ENCODE measurements at regions not wholly inside any gene's neighbourhood (a gene's known extent, or its start where the extent isn't known, plus 50 kb on each side); places are given as distances from the start of the nearest gene placed in this dataset.

GRCh38 chr1:5511381-5512097 lies 480.7 kb downstream of the NPHP4 start:
- 17% methylated on average over 9 of the region's 9 CpGs for WGBS (ENCODE audit: insufficient coverage, insufficient replicate concordance, low lambda C conversion rate, missing lambda C conversion rate)
- in situ Hi-C loops (cut with MboI): loop anchor here (5.0 to 25.0 kb wide), 2 partner anchors 401 to 826 kb away; no protein-coding TSS in a partner anchor
- RAD21 ChIA-PET (ENCODE audit: unreplicated experiment): no interaction called here
- TF ChIP-seq MXI1 (IDR thresholded peaks at IDR 0.05; ENCODE audit: low read depth, low read length) (no peak), RAD51 (IDR thresholded peaks at IDR 0.05) (no peak), POU2F2 (IDR thresholded peaks at IDR 0.05; ENCODE audit: borderline replicate concordance, low read depth, low read length) (no peak), BCLAF1 (IDR thresholded peaks at IDR 0.05) (no peak), MYB (IDR thresholded peaks at IDR 0.05; ENCODE audit: borderline replicate concordance, low read depth, low read length) (no peak), KLF5 (IDR thresholded peaks at IDR 0.05; ENCODE audit: partially characterized antibody) (no peak), CUX1 (IDR thresholded peaks at IDR 0.05; ENCODE audit: insufficient replicate concordance, low read depth, low read length) (no peak), PKNOX1 (IDR thresholded peaks at IDR 0.05) (no peak), NFIC (IDR thresholded peaks at IDR 0.05; ENCODE audit: low read depth, low read length) (no peak), RAD21 (IDR thresholded peaks at IDR 0.05; ENCODE audit: insufficient read depth, low read depth, low read length) (no peak), TAF1 (IDR thresholded peaks at IDR 0.05; ENCODE audit: borderline replicate concordance, low read depth, low read length) (no peak), SMAD5 (IDR thresholded peaks at IDR 0.05; ENCODE audit: low read depth) (no peak), ZNF24 (IDR thresholded peaks at IDR 0.05) (no peak), CREM (IDR thresholded peaks at IDR 0.05; ENCODE audit: low read depth) (no peak), RCOR1 (conservative IDR thresholded peaks at IDR 0.05; ENCODE audit: low read depth, low read length) (no peak), MEF2A (IDR thresholded peaks at IDR 0.05; ENCODE audit: insufficient read depth, low read depth, low read length) (no peak)

More at GRCh38 chr1:5511381-5512097, 480.7 kb downstream of the NPHP4 start:
- POLR2A ChIA-PET: no interaction called here
- Histone ChIP-seq H3K9me3 (replicated peaks; ENCODE audit: control insufficient read depth, insufficient read depth, low read length) (no peaks in the 10 kb centered on the region), H3K4me1 (ENCODE audit: control insufficient read depth, insufficient read depth, low read length) (no peaks in the 10 kb centered on the region), H3K4me3 (no peak overlapping the region), H4K20me1 (ENCODE audit: control insufficient read depth, insufficient read depth) (no peaks in the 10 kb centered on the region), H3K79me2 (ENCODE audit: control insufficient read depth, insufficient read depth, low read length) (no peaks in the 10 kb centered on the region), H3K9ac (ENCODE audit: control insufficient read depth, insufficient read depth, low read length) (no peak overlapping the region), H3K36me3 (ENCODE audit: control insufficient read depth in 2 of 2, insufficient read depth in 2 of 2, low read length in 1 of 2) (no peaks in the 10 kb centered on the region), H2AFZ (ENCODE audit: control insufficient read depth, low read depth, low read length) (no peak overlapping the region), H3K27ac (ENCODE audit: control insufficient read depth, insufficient read depth) (no peak overlapping the region), H3K4me2 (ENCODE audit: control insufficient read depth, insufficient read depth) (no peak overlapping the region), H3K27me3 (replicated peaks in 1 of 2; ENCODE audit: control insufficient read depth in 2 of 2, insufficient read depth in 2 of 2, low read length in 1 of 2) (no peaks in the 10 kb centered on the region; a peak in 1 of 4 replicates)
- ATAC-seq (no peak), DNase-seq (ENCODE audit: low read depth, low spot score) (no peak), FAIRE-seq (no peak)
- SMC1A ChIA-PET (ENCODE audit: uncharacterized antibody, unreplicated experiment): no interaction called here
- intact Hi-C loops (cut with micrococcal nuclease; ENCODE audit: unreplicated experiment): loop anchor here (2.0 kb wide), 3 partner anchors 235 to 463 kb away; no protein-coding TSS in a partner anchor
- no TSS peak for BruUV-seq (replicated peaks)
- CTCF ChIA-PET: interaction anchor here (1.2 to 3.9 kb wide), 4 partner anchors 49 to 405 kb away, joined by 3 to 30 read pairs (median 13); no protein-coding TSS in a partner anchor
